Glutamatergic neuron (in vitro differentiated cells): ENCODE measurements at regions not wholly inside any gene's neighbourhood (a gene's known extent, or its start where the extent isn't known, plus 50 kb on each side); places are given as distances from the start of the nearest gene placed in this dataset.

Experiments used
- DNase-seq: peaks from one replicate; pipeline ENCODE4 v3.0.0; 2022
- H3K27ac Mint-ChIP-seq: one replicate; pipeline ENCODE4 v1.8.0; 2020; ENCODE audit warnings: mild to moderate bottlenecking, mixed read lengths, inconsistent platforms; ENCODE audit not compliant: unreplicated experiment
- H3K27me3 Mint-ChIP-seq: one replicate; pipeline ENCODE4 v1.8.0; 2020; ENCODE audit warnings: mild to moderate bottlenecking, moderate library complexity, mixed read lengths, inconsistent platforms; ENCODE audit not compliant: unreplicated experiment
- H3K36me3 Mint-ChIP-seq: one replicate; pipeline ENCODE4 v1.8.0; 2020; ENCODE audit warnings: mild to moderate bottlenecking, mixed read lengths, inconsistent platforms; ENCODE audit not compliant: unreplicated experiment
- H3K4me1 Mint-ChIP-seq: one replicate; pipeline ENCODE4 v1.8.0; 2020; ENCODE audit warnings: mild to moderate bottlenecking, low read depth, mixed read lengths, inconsistent platforms; ENCODE audit not compliant: unreplicated experiment
- H3K4me3 Mint-ChIP-seq: one replicate; pipeline ENCODE4 v1.8.0; 2020; ENCODE audit warnings: mild to moderate bottlenecking, mixed read lengths, inconsistent platforms; ENCODE audit not compliant: unreplicated experiment
- H3K9me3 Mint-ChIP-seq: one replicate; pipeline ENCODE4 v1.8.0; 2020; ENCODE audit warnings: mild to moderate bottlenecking, moderate library complexity, mixed read lengths, inconsistent platforms; ENCODE audit not compliant: unreplicated experiment
- CTCF ChIP-seq: fragments of 200-600 bp; sonication (generic); IDR thresholded peaks from one replicate; pipeline ENCODE4 v1.5.0; 2021; ENCODE audit not compliant: partially characterized antibody, unreplicated experiment

- TF ChIP-seq CTCF = no peak
- Mint-ChIP-seq H3K36me3 (no peaks in the 10 kb centered on the region), H3K27me3 (no peaks in the 10 kb centered on the region), H3K27ac (no peak overlapping the region), H3K4me3 (no peak overlapping the region), H3K4me1 (no peaks in the 10 kb centered on the region), H3K9me3 (no peaks in the 10 kb centered on the region)
- no peak for DNase-seq
Measured at GRCh38 chr2:181306785-181307184, 150.4 kb upstream of the ITGA4 start.

GRCh38 chr2:181307203-181307991, 149.8 kb upstream of the ITGA4 start:
- H3K9me3 Mint-ChIP-seq = no peaks in the 10 kb centered on the region
- no peak overlapping the region for H3K27ac Mint-ChIP-seq
- H3K27me3 Mint-ChIP-seq = no peaks in the 10 kb centered on the region
- TF ChIP-seq CTCF = no peak
- H3K4me1 Mint-ChIP-seq = no peaks in the 10 kb centered on the region
- DNase-seq = no peak
- H3K4me3 Mint-ChIP-seq = no peak overlapping the region
- H3K36me3 Mint-ChIP-seq = no peaks in the 10 kb centered on the region

- no peaks in the 10 kb centered on the region for H3K36me3 Mint-ChIP-seq
- H3K27ac Mint-ChIP-seq = no peak overlapping the region
- DNase-seq = no peak
- no peak overlapping the region for H3K4me3 Mint-ChIP-seq
- H3K4me1 Mint-ChIP-seq = no peaks in the 10 kb centered on the region
- H3K27me3 Mint-ChIP-seq = no peaks in the 10 kb centered on the region
- H3K9me3 Mint-ChIP-seq = no peaks in the 10 kb centered on the region
- TF ChIP-seq CTCF = no peak
Measured at GRCh38 chr2:181308766-181309515, 148.2 kb upstream of the ITGA4 start.

GRCh38 chr2:181309586-181309985, 147.6 kb upstream of the ITGA4 start:
- H3K27me3 Mint-ChIP-seq = no peaks in the 10 kb centered on the region
- H3K27ac Mint-ChIP-seq = no peak overlapping the region
- H3K9me3 Mint-ChIP-seq = no peaks in the 10 kb centered on the region
- H3K36me3 Mint-ChIP-seq = no peaks in the 10 kb centered on the region
- no peaks in the 10 kb centered on the region for H3K4me1 Mint-ChIP-seq
- TF ChIP-seq CTCF = no peak
- no peak overlapping the region for H3K4me3 Mint-ChIP-seq
- no peak for DNase-seq

- no peaks in the 10 kb centered on the region for H3K4me1 Mint-ChIP-seq
- no peak overlapping the region for H3K27ac Mint-ChIP-seq
- H3K36me3 Mint-ChIP-seq = no peaks in the 10 kb centered on the region
- H3K4me3 Mint-ChIP-seq = no peak overlapping the region
- DNase-seq = no peak
- TF ChIP-seq CTCF = no peak
- no peaks in the 10 kb centered on the region for H3K9me3 Mint-ChIP-seq
- H3K27me3 Mint-ChIP-seq = no peaks in the 10 kb centered on the region
Measured at GRCh38 chr2:181310967-181311366, 146.2 kb upstream of the ITGA4 start.
